ENCODE measurements at regions not wholly inside any gene's neighbourhood (a gene's known extent, or its start where the extent isn't known, plus 50 kb on each side); places are given as distances from the start of the nearest gene placed in this dataset.

- Histone ChIP-seq H3K27me3 (ENCODE audit: control insufficient read depth, insufficient read depth, low read length) (no peaks in the 10 kb centered on the region), H3K4me3 (ENCODE audit: low read depth, low read length) (no peak overlapping the region), H3K36me3 (ENCODE audit: control insufficient read depth, insufficient read depth, low read length) (no peaks in the 10 kb centered on the region)
- DNase-seq (ENCODE audit: low read depth), result no peak
- no peak for TF ChIP-seq CTCF (IDR thresholded peaks at IDR 0.05; ENCODE audit: insufficient read depth, low read length, poor library complexity, severe bottlenecking)
These were observed 103.4 kb downstream of the IL20RB start for GRCh38 chr3:137061186-137061585.

GRCh38 chr3:137062250-137062649 lies 104.5 kb downstream of the IL20RB start:
- H3K4me3 ChIP-seq (ENCODE audit: low read depth, low read length), result no peak overlapping the region
- no peaks in the 10 kb centered on the region for H3K36me3 ChIP-seq (ENCODE audit: control insufficient read depth, insufficient read depth, low read length)
- no peak for TF ChIP-seq CTCF (IDR thresholded peaks at IDR 0.05; ENCODE audit: insufficient read depth, low read length, poor library complexity, severe bottlenecking)
- DNase-seq (ENCODE audit: low read depth), result no peak
- no peaks in the 10 kb centered on the region for H3K27me3 ChIP-seq (ENCODE audit: control insufficient read depth, insufficient read depth, low read length)

- TF ChIP-seq CTCF (IDR thresholded peaks at IDR 0.05; ENCODE audit: insufficient read depth, low read length, poor library complexity, severe bottlenecking), result no peak
- no peaks in the 10 kb centered on the region for H3K36me3 ChIP-seq (ENCODE audit: control insufficient read depth, insufficient read depth, low read length)
- H3K27me3 ChIP-seq (ENCODE audit: control insufficient read depth, insufficient read depth, low read length), result no peaks in the 10 kb centered on the region
- DNase-seq (ENCODE audit: low read depth), result no peak
- H3K4me3 ChIP-seq (ENCODE audit: low read depth, low read length), result no peak overlapping the region
These were observed 107.6 kb downstream of the IL20RB start for GRCh38 chr3:137065381-137065780.

GRCh38 chr3:137066092-137066491 lies 108.3 kb downstream of the IL20RB start:
- Histone ChIP-seq H3K27me3 (ENCODE audit: control insufficient read depth, insufficient read depth, low read length) (no peaks in the 10 kb centered on the region), H3K36me3 (ENCODE audit: control insufficient read depth, insufficient read depth, low read length) (no peaks in the 10 kb centered on the region), H3K4me3 (ENCODE audit: low read depth, low read length) (no peak overlapping the region)
- no peak for TF ChIP-seq CTCF (IDR thresholded peaks at IDR 0.05; ENCODE audit: insufficient read depth, low read length, poor library complexity, severe bottlenecking)
- DNase-seq (ENCODE audit: low read depth), result no peak

GRCh38 chr3:137071104-137071503 lies 113.3 kb downstream of the IL20RB start:
- Histone ChIP-seq H3K4me3 (ENCODE audit: low read depth, low read length) (no peak overlapping the region), H3K36me3 (ENCODE audit: control insufficient read depth, insufficient read depth, low read length) (no peaks in the 10 kb centered on the region), H3K27me3 (ENCODE audit: control insufficient read depth, insufficient read depth, low read length) (no peaks in the 10 kb centered on the region)
- TF ChIP-seq CTCF (IDR thresholded peaks at IDR 0.05; ENCODE audit: insufficient read depth, low read length, poor library complexity, severe bottlenecking), result no peak
- no peak for DNase-seq (ENCODE audit: low read depth)

- TF ChIP-seq CTCF (IDR thresholded peaks at IDR 0.05; ENCODE audit: insufficient read depth, low read length, poor library complexity, severe bottlenecking), result no peak
- no peak for DNase-seq (ENCODE audit: low read depth)
- no peaks in the 10 kb centered on the region for H3K27me3 ChIP-seq (ENCODE audit: control insufficient read depth, insufficient read depth, low read length)
- H3K4me3 ChIP-seq (ENCODE audit: low read depth, low read length), result no peak overlapping the region
- no peaks in the 10 kb centered on the region for H3K36me3 ChIP-seq (ENCODE audit: control insufficient read depth, insufficient read depth, low read length)
These were observed 117.2 kb downstream of the IL20RB start for GRCh38 chr3:137075020-137075419.
